Uterus (tissue), 3 donors: ENCODE measurements at regions not wholly inside any gene's neighbourhood (a gene's known extent, or its start where the extent isn't known, plus 50 kb on each side); places are given as distances from the start of the nearest gene placed in this dataset.

Source experiments
- DNase-seq, 2 donors: peaks; one replicate each; pipeline ENCODE4 v3.0.0-alpha.2; 2019 to 2020
- H3K27ac ChIP-seq, 2 donors: fragments of 200-600 bp; sonication (generic); 1 replicate in 1 of 2; 2 replicates in 1 of 2; pipeline ENCODE4 v1.5.1; 2016 to 2018
- H3K27me3 ChIP-seq, 2 donors: fragments of 200-600 bp; sonication (generic); one replicate each; pipeline ENCODE4 v1.5.1; 2018 to 2019; ENCODE audit warnings: control low read depth in 1 of 2
- H3K36me3 ChIP-seq, 2 donors: fragments of 200-600 bp; sonication (generic); one replicate each; pipeline ENCODE4 v1.5.1; 2019; ENCODE audit warnings: control low read depth in 1 of 2
- H3K4me1 ChIP-seq, 2 donors: fragments of 200-600 bp; sonication (generic); one replicate each; pipeline ENCODE4 v1.5.1; 2018 to 2019; ENCODE audit warnings: control low read depth in 1 of 2
- H3K4me3 ChIP-seq, 2 donors: fragments of 200-600 bp; sonication (generic); 1 replicate in 1 of 2; 2 replicates in 1 of 2; pipeline ENCODE4 v1.5.1; 2018 to 2019; ENCODE audit warnings: mild to moderate bottlenecking in 1 of 2
- H3K9me3 ChIP-seq, 2 donors: fragments of 200-600 bp; sonication (generic); one replicate each; pipeline ENCODE4 v1.5.1; 2019; ENCODE audit warnings: control low read depth in 1 of 2
- POLR2A ChIP-seq, 2 donors: fragments of 450-650 bp; IDR thresholded peaks; one replicate each; pipeline ENCODE4 v1.6.1; 2016; ENCODE audit warnings: antibody characterized with exemption in 2 of 2, mild to moderate bottlenecking in 1 of 2, moderate library complexity in 1 of 2
- intact Hi-C: fragments of 100-400 bp; cut with DNase I; formaldehyde crosslinking; loops from one replicate; pipeline ENCODE4 v1.15.1; 2023; ENCODE audit warnings: low total_unique reads
- TF ChIP-seq, protein P1 (sequence below), 4 experiments: fragments of 200-600 bp in 2 of 4; fragments of 450-650 bp in 2 of 4; sonication (generic) in 2 of 4; IDR thresholded peaks; one replicate each; pipeline ENCODE4 v1.5.1; 2016 to 2019; ENCODE audit warnings: antibody characterized with exemption in 4 of 4, mild to moderate bottlenecking in 2 of 4, moderate library complexity in 1 of 4
- donor health status: DM: yes; HTN: yes; CAD: no.

- Histone ChIP-seq H3K36me3 (no peaks in the 10 kb centered on the region), H3K27ac (no peak overlapping the region), H3K9me3 (no peaks in the 10 kb centered on the region), H3K4me3 (no peak overlapping the region), H3K27me3 (no peaks in the 10 kb centered on the region), H3K4me1 (no peaks in the 10 kb centered on the region)
- TF ChIP-seq, protein P1, sequence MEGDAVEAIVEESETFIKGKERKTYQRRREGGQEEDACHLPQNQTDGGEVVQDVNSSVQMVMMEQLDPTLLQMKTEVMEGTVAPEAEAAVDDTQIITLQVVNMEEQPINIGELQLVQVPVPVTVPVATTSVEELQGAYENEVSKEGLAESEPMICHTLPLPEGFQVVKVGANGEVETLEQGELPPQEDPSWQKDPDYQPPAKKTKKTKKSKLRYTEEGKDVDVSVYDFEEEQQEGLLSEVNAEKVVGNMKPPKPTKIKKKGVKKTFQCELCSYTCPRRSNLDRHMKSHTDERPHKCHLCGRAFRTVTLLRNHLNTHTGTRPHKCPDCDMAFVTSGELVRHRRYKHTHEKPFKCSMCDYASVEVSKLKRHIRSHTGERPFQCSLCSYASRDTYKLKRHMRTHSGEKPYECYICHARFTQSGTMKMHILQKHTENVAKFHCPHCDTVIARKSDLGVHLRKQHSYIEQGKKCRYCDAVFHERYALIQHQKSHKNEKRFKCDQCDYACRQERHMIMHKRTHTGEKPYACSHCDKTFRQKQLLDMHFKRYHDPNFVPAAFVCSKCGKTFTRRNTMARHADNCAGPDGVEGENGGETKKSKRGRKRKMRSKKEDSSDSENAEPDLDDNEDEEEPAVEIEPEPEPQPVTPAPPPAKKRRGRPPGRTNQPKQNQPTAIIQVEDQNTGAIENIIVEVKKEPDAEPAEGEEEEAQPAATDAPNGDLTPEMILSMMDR (IDR thresholded peaks at IDR 0.05) = no peak
- TF ChIP-seq POLR2A (IDR thresholded peaks at IDR 0.05) = no peak
- intact Hi-C loops = no loop called here
- no peak for DNase-seq
These were observed 173.0 kb downstream of the KIF26A start for GRCh38 chr14:104311358-104311757.

- intact Hi-C loops = no loop called here
- H3K36me3 ChIP-seq = no peaks in the 10 kb centered on the region
- no peaks in the 10 kb centered on the region for H3K9me3 ChIP-seq
- no peak overlapping the region for H3K27ac ChIP-seq
- TF ChIP-seq, protein P1 (IDR thresholded peaks at IDR 0.05) = no peak
- DNase-seq = no peak
- no peaks in the 10 kb centered on the region for H3K4me1 ChIP-seq
- H3K4me3 ChIP-seq = no peak overlapping the region
- H3K27me3 ChIP-seq = no peaks in the 10 kb centered on the region
These were observed 175.3 kb downstream of the KIF26A start for GRCh38 chr14:104313674-104314073.

- no peak overlapping the region for H3K4me3 ChIP-seq
- DNase-seq = peak in 1 of 2 donors; percentile 7
- no peak overlapping the region for H3K27ac ChIP-seq
- intact Hi-C loops = no loop called here
- H3K27me3 ChIP-seq = no peaks in the 10 kb centered on the region
- H3K4me1 ChIP-seq = no peaks in the 10 kb centered on the region
- H3K36me3 ChIP-seq = no peaks in the 10 kb centered on the region
- TF ChIP-seq, protein P1 (IDR thresholded peaks at IDR 0.05) = no peak
- TF ChIP-seq POLR2A (IDR thresholded peaks at IDR 0.05) = no peak
- H3K9me3 ChIP-seq = no peaks in the 10 kb centered on the region
These were observed 176.0 kb downstream of the KIF26A start for GRCh38 chr14:104314251-104314941.

- TF ChIP-seq POLR2A (IDR thresholded peaks at IDR 0.05) = no peak
- TF ChIP-seq, protein P1 (IDR thresholded peaks at IDR 0.05) = no peak
- intact Hi-C loops = no loop called here
- Histone ChIP-seq H3K4me1 (no peaks in the 10 kb centered on the region), H3K9me3 (no peaks in the 10 kb centered on the region), H3K4me3 (no peak overlapping the region), H3K36me3 (no peaks in the 10 kb centered on the region), H3K27me3 (no peaks in the 10 kb centered on the region), H3K27ac (no peak overlapping the region)
- no peak for DNase-seq
These were observed 176.8 kb downstream of the KIF26A start for GRCh38 chr14:104315169-104315568.

DNA sequence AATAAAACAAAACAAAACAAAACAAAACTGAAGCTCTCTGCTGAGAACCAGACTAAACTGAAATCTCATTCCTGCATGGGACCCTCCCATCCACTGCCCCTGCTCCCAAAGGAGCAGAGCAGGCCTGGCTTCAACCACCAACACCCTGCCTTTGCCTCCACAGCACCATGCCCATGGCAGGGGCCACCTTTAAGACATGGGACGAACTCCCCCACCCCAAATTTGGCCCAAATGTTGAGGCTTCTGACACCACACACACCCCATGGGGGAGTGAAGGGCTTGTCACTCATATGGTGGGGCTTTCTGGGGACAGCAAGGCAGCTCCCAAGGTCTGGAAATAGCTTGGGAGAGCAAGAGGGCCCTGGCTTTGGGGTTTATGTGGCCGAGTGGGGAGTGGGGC is 177.2 kb downstream of the KIF26A start:
- intact Hi-C loops = no loop called here
- no peaks in the 10 kb centered on the region for H3K4me1 ChIP-seq
- no peaks in the 10 kb centered on the region for H3K36me3 ChIP-seq
- H3K27me3 ChIP-seq = no peaks in the 10 kb centered on the region
- DNase-seq = no peak
- H3K27ac ChIP-seq = no peak overlapping the region
- no peak overlapping the region for H3K4me3 ChIP-seq
- TF ChIP-seq POLR2A (IDR thresholded peaks at IDR 0.05) = no peak
- TF ChIP-seq, protein P1 (IDR thresholded peaks at IDR 0.05) = no peak
- H3K9me3 ChIP-seq = no peaks in the 10 kb centered on the region
